ENCODE measurements at regions not wholly inside any gene's neighbourhood (a gene's known extent, or its start where the extent isn't known, plus 50 kb on each side); places are given as distances from the start of the nearest gene placed in this dataset.

GRCh38 chrX:40875476-40875875 is 140.1 kb upstream of the MED14 start:
- TF ChIP-seq CTCF (IDR thresholded peaks at IDR 0.05; ENCODE audit: low read length) (no peak), EZH2 (IDR thresholded peaks at IDR 0.05; ENCODE audit: borderline replicate concordance, low read length) (no peak)
